ENCODE measurements at regions not wholly inside any gene's neighbourhood (a gene's known extent, or its start where the extent isn't known, plus 50 kb on each side); places are given as distances from the start of the nearest gene placed in this dataset.

DNA sequence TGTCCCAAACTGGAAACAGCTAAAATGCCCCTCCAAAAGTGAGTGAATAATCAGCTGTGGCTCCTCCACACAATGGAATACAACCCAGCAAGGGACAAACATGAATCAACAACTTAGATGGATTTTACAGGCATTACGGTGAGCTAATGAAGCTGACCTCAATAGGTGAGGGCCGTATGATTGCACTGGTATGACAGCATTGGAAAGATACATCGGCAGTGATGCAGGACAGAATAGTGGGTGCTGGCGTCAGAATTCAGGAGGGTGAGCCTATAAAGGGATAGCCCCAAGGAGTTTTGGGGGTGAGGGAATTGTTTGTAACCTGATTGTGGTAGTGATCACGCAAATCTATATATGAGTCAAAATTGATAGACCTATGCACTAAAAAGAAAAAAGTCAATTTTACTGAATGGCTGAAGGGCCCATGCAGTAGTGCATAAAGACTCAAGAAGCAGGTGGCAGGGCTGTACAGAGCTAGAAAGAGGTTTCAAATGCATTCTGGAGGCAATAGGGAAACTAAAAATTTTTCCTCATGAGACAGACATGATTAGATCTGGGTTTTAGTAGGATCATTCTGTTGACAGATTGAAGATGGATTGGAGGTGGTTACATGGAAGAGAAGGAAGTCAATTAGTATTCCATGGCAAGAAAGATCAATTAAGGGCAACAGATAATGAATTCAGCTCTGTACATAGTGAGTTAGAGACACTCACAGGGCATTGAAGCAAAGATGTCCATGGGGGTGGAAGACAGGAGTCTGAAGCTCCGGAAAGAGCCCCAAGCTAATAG, 90.8 kb downstream of the IRS2 start:
- Histone ChIP-seq H4K20me1 (ENCODE audit: control insufficient read depth, extremely low read depth, insufficient read depth, low read length) (no peaks in the 10 kb centered on the region), H3K4me3 (ENCODE audit: control insufficient read depth in 2 of 3, extremely low read depth in 1 of 3, insufficient read depth in 2 of 3, low read depth in 1 of 3, low read length in 3 of 3) (no peak overlapping the region), H3K4me2 (ENCODE audit: control insufficient read depth, extremely low read depth, insufficient read depth, low read depth, low read length) (no peak overlapping the region), H3K9me3 (ENCODE audit: control insufficient read depth, low read depth, low read length) (no peaks in the 10 kb centered on the region), H3K4me1 (ENCODE audit: control insufficient read depth, extremely low read depth, insufficient read depth, low read length) (no peaks in the 10 kb centered on the region), H3K27ac (ENCODE audit: control insufficient read depth, insufficient read depth, low read length) (no peak overlapping the region), H3K9ac (ENCODE audit: control insufficient read depth, extremely low read depth, insufficient read depth, low read length) (no peak overlapping the region), H3K79me2 (ENCODE audit: control insufficient read depth, insufficient read depth, low read length) (no peaks in the 10 kb centered on the region), H2AFZ (ENCODE audit: control insufficient read depth, low read length) (no peak overlapping the region), H3K36me3 (ENCODE audit: control insufficient read depth in 2 of 2, extremely low read depth in 1 of 2, insufficient read depth in 2 of 2, low read length in 2 of 2) (no peaks in the 10 kb centered on the region), H3K27me3 (ENCODE audit: control insufficient read depth, extremely low read depth, insufficient read depth, low read length) (no peaks in the 10 kb centered on the region), H3K9me1 (ENCODE audit: control insufficient read depth, extremely low read depth, insufficient read depth, low read length) (no peaks in the 10 kb centered on the region)
- dilution Hi-C loops (cut with MboI; ENCODE audit: extremely low pct_ligation_motif_present, low sequenced_read_pairs) = no loop called here
- TF ChIP-seq, protein P1, sequence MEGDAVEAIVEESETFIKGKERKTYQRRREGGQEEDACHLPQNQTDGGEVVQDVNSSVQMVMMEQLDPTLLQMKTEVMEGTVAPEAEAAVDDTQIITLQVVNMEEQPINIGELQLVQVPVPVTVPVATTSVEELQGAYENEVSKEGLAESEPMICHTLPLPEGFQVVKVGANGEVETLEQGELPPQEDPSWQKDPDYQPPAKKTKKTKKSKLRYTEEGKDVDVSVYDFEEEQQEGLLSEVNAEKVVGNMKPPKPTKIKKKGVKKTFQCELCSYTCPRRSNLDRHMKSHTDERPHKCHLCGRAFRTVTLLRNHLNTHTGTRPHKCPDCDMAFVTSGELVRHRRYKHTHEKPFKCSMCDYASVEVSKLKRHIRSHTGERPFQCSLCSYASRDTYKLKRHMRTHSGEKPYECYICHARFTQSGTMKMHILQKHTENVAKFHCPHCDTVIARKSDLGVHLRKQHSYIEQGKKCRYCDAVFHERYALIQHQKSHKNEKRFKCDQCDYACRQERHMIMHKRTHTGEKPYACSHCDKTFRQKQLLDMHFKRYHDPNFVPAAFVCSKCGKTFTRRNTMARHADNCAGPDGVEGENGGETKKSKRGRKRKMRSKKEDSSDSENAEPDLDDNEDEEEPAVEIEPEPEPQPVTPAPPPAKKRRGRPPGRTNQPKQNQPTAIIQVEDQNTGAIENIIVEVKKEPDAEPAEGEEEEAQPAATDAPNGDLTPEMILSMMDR (optimal IDR thresholded peaks at IDR 0.05 in 1 of 3, IDR thresholded peaks at IDR 0.05 in 1 of 3, conservative IDR thresholded peaks at IDR 0.05 in 1 of 3; ENCODE audit: extremely low read depth in 1 of 3, insufficient read depth in 2 of 3, low read length in 3 of 3) = no peak
- TF ChIP-seq EZH2 (IDR thresholded peaks at IDR 0.05; ENCODE audit: low read length) = no peak
- FAIRE-seq (no peak), DNase-seq (ENCODE audit: low read depth, low spot score) (no peak)

DNA sequence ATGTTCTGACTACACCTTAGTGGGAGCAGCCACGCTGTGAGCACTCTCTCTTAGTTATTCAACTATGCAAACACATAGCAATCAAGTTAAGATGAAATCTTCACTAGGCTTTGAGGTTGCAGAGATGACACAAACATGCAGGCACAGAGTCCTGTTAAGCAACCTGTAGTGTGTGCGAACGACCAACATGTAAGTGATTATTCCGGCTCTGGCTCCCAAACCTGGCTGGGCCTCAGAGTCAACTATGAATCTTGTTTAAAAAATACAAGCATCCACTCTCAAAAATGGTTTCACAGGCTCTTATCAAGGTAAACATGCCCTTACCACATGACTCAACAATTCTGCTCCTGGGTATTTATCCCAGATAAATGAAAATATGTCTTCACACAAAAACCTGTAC, 91.4 kb downstream of the IRS2 start:
- dilution Hi-C loops (cut with MboI; ENCODE audit: extremely low pct_ligation_motif_present, low sequenced_read_pairs) = no loop called here
- H3K9me1 ChIP-seq (ENCODE audit: control insufficient read depth, extremely low read depth, insufficient read depth, low read length) = no peaks in the 10 kb centered on the region
- H3K9ac ChIP-seq (ENCODE audit: control insufficient read depth, extremely low read depth, insufficient read depth, low read length) = no peak overlapping the region
- no peaks in the 10 kb centered on the region for H3K4me1 ChIP-seq (ENCODE audit: control insufficient read depth, extremely low read depth, insufficient read depth, low read length)
- H2AFZ ChIP-seq (ENCODE audit: control insufficient read depth, low read length) = no peak overlapping the region
- H3K4me2 ChIP-seq (ENCODE audit: control insufficient read depth, extremely low read depth, insufficient read depth, low read depth, low read length) = no peak overlapping the region
- no peaks in the 10 kb centered on the region for H4K20me1 ChIP-seq (ENCODE audit: control insufficient read depth, extremely low read depth, insufficient read depth, low read length)
- no peak overlapping the region for H3K4me3 ChIP-seq (ENCODE audit: control insufficient read depth in 2 of 3, extremely low read depth in 1 of 3, insufficient read depth in 2 of 3, low read depth in 1 of 3, low read length in 3 of 3)
- no peaks in the 10 kb centered on the region for H3K36me3 ChIP-seq (ENCODE audit: control insufficient read depth in 2 of 2, extremely low read depth in 1 of 2, insufficient read depth in 2 of 2, low read length in 2 of 2)
- no peaks in the 10 kb centered on the region for H3K9me3 ChIP-seq (ENCODE audit: control insufficient read depth, low read depth, low read length)
- H3K79me2 ChIP-seq (ENCODE audit: control insufficient read depth, insufficient read depth, low read length) = no peaks in the 10 kb centered on the region
- TF ChIP-seq, protein P1 (optimal IDR thresholded peaks at IDR 0.05 in 1 of 3, IDR thresholded peaks at IDR 0.05 in 1 of 3, conservative IDR thresholded peaks at IDR 0.05 in 1 of 3; ENCODE audit: extremely low read depth in 1 of 3, insufficient read depth in 2 of 3, low read length in 3 of 3) = no peak
- no peak for TF ChIP-seq EZH2 (IDR thresholded peaks at IDR 0.05; ENCODE audit: low read length)
- FAIRE-seq (no peak), DNase-seq (ENCODE audit: low read depth, low spot score) (no peak)
- H3K27ac ChIP-seq (ENCODE audit: control insufficient read depth, insufficient read depth, low read length) = no peak overlapping the region
- H3K27me3 ChIP-seq (ENCODE audit: control insufficient read depth, extremely low read depth, insufficient read depth, low read length) = no peaks in the 10 kb centered on the region
